GM21737 (cell line): ENCODE measurements at regions not wholly inside any gene's neighbourhood (a gene's known extent, or its start where the extent isn't known, plus 50 kb on each side); places are given as distances from the start of the nearest gene placed in this dataset.
A peak's percentile ranks its signal among the peaks of the same experiment; 100 is the strongest.
"Not testable (repeated sequence)": the region's sequence is repeated elsewhere in the genome, so short reads cannot be mapped to it uniquely, and the experiment has no call there.

Experiments used
- ATAC-seq: cut with Tn5 transposase; IDR thresholded peaks from one replicate; pipeline ENCODE4 v1.9.1; 2021; ENCODE audit warnings: mild to moderate bottlenecking, moderate library complexity; ENCODE audit not compliant: unreplicated experiment

DNA sequence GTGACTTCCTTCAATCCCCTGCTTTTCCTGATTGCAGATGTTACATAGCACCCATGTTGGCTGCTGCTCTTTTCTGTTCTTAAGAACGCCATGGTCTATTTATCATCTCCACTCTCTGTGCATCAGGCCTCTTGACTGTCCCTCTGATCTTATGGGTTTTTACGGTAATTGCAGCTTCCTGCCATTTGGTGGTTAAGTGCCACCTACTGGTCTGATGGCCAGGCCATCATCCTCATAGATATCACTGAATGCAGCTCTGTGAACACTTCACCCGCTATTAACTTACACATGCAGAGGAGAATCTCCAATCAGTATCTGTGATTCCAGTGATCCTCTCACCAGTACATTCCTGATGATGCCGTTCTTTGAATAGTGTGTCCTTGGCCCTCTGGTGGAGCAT, 382.4 kb downstream of the TRAM1L1 start:
- no peak for ATAC-seq

DNA sequence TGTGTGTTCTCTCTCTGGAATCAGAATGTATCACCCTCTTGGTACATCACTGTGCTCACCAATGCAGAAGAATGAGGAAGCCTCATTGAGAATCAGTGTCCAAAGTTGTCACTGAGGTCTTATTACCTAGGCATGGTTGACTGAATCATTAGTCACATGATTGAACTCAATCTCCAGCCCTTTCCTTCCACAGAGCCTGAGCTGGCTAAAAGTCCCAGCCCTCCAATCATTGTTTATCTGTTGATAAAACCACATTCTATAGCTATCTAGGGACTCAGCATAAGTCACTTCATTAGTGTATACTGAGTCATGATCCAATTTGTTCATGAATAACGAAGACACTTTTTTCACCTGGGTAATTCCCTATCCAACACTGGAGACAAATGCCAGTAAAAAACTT, 396.8 kb downstream of the TRAM1L1 start:
- no peak for ATAC-seq

DNA sequence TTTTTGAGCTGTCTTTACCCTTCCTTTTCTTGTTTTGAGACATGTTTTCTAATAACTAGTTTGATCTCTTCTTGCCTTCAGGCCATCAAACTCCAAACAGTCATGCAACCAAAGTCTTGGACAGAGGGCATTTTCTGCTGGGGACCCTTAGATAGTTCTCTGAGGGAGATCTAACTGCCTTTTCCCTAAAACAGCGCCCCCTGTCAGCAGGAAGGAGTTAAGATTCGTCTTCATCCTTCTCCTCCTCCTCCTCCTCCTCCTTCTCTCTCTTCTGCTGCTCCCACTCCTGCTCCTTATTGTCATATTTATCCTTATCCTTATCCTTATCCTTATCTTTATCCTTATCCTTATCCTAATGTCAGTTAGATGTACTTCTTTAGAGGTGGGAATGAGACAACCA, 417.2 kb downstream of the TRAM1L1 start:
- ATAC-seq: no peak

DNA sequence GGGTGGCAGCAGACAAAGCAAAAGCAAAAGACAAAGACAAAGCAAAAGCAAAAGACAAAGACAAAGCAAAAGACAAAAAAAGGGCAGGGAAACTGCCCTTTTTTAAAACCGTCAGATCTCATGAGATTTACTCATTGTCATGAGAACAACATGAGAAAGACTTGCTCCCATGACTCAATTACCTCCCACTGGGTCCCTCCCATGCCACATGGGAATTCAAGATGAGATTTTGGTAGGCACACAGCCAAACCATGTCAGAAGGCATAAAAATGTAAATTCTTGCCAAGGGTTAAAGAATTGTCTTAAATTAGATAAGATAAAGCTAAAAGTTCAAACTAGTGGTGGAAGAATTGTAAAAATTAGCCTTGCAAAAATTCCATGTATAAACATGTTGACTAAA, 419.7 kb downstream of the TRAM1L1 start:
- no peak for ATAC-seq

DNA sequence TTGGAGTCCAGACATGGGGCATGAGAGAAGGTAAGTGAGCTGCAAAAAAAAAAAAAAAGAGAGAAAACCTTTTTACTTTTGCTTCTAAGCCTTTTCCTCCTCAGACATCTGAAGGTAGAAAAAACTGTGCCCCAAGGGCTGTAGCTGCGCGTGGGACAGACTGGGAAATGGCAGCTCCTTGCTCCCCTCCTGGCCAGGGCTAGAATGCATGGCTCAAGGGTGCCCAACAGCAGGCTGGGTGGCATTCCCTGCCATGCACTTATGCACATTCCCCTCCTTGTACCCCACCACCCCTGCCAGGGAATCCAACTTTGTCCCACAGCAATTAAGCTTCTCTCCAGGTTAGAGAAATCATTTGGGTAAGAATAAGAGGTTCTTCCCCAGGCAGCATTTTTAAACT, 421.2 kb downstream of the TRAM1L1 start:
- no peak for ATAC-seq

DNA sequence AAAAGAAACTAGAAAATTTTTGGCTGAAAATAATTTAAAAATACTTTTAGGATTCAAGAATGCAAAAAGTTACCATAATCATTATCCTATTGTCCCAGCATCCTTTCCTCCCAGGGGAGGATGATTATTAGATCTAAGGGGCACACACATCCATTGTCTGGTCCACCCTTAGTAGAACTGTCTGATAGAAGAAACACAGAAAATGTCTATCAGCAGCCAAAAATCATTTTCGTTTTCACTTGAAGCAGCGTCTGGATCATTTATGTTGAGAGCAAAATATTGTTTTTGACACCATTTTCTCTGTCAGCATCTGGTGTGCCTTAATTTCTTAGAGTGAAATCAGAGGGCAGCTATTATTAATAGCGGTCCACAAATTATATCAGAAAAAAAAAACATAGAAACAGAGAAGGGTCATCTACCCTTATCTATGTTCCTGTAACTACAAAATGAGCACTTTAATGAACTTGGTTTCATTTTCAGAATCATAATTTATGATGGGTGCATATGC, 446.3 kb downstream of the TRAM1L1 start:
- ATAC-seq: no peak

DNA sequence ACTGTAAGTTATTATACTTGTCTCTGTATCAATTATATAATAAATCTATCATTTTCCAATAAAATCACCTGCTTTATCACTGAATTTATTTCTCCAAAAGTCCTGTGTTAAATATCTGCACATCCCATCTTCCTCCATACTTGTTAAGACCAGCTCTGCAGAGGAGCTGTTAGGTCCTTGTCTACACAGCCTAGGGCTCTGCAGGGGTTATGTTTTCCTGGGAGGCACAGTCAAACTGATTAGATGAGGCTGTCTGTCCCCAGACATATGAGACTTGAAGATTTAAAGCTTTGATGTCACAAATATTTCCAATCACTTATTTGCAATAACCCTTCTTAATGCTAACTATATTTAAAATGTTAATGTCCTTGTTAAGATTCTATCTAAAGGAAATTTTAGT, 446.8 kb downstream of the TRAM1L1 start:
- ATAC-seq: no peak

DNA sequence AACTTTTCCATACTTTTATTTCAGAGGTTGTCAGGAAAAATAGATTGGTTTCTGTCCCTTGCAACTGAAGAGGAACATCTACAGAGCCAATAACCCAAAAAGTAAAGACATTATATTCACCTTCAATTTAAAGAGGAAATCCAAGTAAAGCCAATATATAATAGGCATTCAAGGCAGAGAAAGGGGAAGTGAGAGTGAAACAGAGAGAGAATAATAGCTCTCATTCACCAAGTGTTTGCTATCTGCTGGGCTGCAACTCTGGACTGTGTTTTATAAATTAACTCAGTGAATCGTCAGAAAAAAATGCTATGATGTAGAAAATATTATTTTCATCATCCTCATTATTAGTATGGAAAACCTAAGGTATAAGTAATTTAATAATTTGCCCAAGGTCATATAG, 448.5 kb downstream of the TRAM1L1 start:
- ATAC-seq: peak; percentile 83

DNA sequence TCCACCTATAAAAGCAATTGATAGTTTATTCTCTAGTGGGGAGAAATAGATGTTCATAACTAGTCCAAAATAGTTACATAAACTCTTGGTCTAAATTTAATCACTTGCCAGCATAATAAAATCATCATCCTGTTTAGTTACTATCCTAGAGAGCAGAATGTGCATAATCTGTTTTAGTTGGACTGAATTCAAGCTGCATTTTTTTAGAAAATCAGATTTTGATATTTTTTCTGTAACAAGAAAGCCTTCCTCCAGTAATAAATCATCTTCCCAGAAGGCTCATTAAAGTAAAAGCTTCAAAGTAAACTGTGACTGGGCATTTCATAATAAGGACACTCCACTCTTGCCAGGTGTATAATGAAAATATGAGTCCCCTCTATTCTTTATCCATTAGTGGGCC, 453.1 kb downstream of the TRAM1L1 start:
- no peak for ATAC-seq

DNA sequence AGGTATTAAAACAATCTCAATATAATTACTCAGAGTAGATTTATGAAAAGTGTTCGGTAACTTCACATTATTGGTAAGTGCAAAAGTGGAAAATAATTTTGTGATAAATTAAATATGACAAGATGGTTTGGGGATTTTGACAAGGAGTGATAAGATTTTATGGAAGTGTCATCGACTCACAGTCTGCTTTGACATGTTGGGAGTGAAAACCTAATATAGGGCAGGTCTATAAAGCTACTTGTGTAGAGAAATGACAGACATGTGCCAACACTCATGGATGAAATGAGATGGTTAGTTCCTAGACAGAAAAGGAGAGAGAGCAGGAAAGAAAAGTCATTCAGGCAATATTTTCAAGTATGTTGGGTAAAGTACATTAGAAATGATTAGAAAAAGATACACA, 456.8 kb downstream of the TRAM1L1 start:
- no peak for ATAC-seq

DNA sequence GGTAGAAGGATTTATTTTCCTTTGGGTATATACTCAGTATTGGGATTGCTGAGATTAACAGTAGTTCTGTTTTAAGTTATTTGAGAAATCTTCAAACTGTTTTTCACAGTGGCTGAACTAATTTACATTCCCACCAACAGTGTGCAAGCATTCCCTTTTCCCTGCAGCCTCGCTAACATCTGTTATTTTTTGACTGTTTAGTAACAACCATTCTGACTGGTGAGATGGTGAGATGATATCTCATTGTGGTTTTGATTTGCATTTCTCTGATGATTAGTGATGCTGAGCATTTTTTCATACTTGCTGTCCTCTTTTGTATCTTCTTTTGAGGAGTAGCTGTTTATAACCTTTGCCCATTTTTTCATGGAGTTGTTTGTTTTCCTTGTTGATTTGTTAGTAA, 457.8 kb downstream of the TRAM1L1 start:
- no peak for ATAC-seq

DNA sequence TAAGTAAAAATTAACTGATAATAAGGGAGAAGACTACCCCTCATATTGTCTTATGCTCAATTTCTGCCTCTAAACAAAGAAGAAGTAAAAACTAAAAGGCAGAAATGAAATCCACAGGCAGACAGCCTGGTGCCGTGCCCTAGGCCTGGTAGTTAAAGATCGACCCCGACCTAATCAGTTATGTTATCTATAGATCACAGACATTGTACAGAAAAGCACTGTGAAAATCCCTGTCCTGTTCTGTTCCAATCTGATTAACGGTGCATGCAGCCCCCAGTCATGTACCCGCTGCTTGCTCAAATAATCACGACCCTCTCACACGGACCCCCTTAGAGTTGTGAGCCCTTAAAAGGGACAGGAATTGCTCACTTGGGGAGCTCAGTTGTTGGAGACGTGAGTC, 465.9 kb downstream of the TRAM1L1 start:
- not testable (repeated sequence) for ATAC-seq

DNA sequence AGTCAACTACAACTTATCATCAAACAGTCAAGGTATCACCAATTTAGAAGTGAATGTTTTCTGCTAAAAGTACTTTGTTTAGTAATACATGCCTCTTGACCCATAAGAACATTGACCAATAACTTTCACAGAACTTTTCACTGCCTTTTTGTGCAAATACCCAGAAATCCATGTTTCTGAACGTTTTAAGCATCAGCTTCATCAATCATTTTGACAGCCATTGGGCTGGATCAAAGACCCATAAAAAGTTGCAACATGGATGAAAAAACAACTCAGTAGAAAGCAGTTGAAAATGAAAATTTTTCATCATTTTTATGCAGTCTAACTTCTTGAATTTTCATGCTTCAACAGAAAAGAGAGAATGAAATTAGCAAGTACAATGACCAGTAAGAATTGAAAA, 466.7 kb downstream of the TRAM1L1 start:
- ATAC-seq: no peak

DNA sequence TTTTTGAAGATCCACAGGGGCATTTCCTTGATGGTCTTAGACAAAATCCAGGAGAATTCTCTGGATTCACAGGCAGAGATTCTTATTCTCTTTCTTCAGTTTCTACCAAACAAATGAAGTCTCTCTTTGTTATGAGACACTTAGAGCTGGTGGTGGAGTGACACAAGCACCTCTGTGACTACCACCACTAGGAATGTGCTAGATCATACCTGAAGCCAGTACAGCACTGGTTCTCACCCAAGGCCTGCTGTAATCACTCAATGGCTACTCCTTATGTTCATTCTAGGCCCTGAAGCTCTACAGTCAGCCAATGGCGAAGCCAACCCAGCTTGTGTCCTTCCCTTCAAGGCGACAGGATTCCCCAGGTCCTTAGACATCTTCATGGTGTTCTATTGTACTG, 482.3 kb downstream of the TRAM1L1 start:
- no peak for ATAC-seq

DNA sequence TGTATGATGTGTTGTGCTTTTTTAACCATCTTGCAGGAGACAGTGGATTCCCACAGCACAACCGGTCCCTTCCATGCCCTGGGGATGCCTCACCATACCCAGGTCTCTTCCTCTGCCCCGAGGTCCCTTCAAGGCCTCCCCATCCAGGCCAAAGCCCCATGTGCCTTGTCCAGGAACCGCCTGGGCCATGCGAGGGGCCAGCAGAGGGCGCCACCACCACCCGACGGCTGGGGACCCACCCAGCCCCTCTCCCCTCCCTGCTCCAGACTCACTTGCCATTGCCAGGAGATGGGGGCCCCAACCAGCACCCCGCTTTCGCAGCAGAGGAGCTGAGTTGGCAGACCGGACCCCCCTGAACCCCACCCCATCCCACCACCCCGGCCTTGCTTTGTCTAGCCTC, 485.5 kb downstream of the TRAM1L1 start:
- no peak for ATAC-seq

DNA sequence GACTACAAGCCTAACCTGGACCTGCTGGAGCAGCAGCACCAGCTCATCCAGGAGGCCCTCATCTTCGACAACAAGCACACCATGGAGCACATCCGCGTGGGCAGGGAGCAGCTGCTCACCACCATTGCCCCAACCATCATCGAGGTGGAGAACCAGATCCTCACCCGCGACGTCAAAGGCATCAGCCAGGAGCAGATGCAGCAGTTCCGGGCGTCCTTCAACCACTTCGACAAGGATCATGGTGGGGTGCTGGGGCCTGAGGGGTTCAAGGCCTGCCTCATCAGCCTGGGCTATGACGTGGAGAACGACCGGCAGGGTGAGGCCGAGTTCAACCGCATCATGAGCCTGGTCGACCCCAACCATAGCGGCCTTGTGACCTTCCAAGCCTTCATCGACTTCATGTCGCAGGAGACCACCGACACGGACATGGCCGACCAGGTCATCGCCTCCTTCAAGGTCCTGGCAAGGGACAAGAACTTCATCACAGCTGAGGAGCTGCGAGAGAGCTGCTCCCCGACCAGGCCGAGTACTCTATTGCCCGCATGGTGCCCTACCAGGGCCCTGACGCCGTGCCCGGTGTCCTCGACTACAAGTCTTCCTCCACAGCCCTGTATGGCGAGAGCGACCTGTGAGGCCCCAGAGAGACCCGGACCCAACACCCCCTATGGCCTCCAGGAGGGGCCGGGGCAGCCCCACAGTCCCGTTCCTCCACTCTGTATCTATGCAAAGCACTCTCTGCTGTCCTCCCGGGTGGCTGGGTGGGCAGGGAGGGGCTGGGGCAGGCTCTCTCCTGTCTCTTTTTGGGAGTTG, 486.2 kb downstream of the TRAM1L1 start:
- no peak for ATAC-seq

DNA sequence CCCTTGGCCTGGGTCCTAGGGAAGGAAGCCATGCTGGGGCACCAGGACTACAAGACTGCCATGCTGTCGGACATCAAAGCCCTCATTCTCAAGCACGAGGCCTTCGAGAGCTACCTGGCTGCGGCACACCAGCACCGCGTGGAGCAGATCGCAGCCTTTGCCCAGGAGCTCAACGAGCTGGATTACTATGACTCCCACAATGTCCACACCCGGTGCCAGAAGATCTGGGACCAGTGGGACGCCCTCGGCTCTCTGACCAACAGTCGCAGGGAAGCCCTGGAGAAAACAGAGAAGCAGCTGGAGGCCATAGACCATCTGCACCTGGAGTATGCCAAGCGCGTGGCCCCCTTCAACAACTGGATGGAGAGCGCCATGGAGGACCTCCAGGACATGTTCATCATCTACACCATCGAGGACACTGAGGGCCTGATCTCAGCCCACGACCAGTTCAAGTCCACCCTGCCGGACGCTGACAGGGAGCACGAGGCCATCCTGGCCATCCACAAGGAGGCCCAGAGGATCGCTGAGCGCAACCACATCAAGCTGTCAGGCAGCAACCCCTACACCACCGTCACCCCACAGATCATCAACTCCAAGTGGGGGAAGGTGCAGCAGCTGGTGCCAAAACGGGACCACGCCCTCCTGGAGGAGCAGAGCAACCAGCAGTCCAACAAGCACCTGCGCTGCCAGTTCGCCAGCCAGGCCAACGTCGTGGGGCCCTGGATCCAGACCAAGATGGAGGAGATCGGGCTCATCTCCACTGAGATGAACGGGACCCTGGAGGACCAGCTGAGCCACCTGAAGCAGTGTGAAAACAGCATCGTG, 487.0 kb downstream of the TRAM1L1 start:
- no peak for ATAC-seq

DNA sequence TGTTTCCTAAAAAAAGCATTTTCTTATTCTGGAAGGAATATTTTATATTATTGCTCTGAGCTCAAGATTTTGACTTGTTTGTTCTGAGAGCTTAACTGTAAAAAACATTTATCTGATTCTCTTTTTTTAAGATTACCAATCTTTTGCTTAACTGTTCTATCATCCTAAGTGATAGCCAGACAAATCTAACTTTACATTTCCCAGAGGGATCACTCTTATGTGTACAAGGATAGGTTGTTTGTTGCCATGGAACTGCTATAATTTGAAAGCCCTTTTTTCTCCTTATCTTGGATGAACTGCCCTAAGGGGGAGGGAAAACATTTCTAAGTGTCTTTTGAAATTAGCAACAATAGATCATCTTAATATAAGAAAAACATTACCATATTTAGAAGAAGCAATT, 494.7 kb downstream of the TRAM1L1 start:
- ATAC-seq: no peak

DNA sequence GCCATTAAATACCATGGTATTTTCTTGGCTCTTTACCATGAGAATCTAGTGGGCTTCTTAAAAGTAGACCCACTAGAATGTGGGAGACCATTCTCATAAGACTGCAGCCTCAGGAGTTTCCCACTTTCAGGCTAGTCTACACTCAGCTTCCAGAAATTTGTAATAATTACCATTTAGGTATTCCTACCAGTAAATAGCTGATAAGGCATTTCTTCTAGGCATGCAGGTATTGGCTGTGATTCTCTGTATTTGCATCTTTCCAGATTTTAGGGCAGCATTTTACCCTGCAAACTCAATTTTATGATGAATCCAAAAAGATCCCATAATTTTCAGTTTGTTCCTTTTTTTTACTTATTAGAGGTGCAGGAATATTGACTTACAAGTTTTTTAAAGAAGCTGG, 496.6 kb downstream of the TRAM1L1 start:
- no peak for ATAC-seq

DNA sequence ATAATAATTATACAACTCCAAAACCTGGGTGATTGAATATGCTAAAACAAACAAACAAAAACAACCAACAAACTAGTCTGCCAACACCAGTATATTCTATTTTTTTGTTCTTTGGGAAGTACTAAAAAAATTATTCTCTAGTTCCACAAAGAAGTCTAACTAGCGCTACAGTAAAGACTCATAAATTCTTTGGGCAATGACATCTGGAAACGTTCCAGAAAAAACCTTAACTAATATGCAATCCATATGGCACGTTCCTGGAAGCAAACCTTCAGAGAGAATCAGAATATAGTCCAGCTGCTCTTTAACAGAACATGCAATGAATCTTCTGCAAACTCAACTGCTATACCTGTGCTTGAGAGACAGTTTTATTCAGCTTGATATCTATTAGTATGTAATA, 500.1 kb downstream of the TRAM1L1 start:
- ATAC-seq: no peak

DNA sequence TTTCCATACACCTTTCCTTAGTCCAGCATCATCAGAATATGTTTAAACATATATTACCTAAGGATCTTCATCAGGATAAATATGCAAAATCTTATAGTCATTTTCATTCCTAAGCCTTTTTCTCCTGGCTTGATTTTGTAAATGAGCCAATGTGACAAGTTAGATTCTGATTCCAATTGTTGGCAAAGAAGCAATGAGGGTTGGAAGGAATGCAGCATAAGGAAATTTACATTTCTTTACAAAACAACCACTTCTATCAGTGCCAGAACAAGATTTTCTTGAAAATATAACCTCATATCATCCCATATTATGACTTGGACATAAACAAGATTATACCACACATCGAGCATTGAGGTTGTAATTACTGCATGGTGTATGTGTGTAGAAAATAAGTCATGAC, 508.1 kb downstream of the TRAM1L1 start:
- ATAC-seq: no peak

DNA sequence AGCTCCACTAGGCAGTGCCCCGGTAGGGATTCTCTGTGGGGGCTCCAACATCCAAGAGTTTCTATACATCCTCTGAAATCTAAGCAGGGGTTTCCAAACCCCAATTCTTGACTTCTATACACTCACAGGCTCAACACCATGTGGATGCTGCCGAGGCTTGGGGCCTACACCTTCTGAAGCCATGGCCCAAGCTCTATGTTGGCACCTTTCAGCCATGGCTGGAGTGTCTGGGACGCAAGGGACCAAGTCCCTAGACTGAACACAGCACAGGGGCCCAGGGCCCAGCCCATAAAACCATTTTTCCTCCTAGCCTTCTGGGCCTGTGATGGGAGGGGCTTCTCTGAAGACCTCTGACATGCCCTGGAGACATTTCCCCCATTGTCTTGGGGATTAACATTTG, 511.8 kb downstream of the TRAM1L1 start:
- no peak for ATAC-seq
